IMR-90 (cell line): ENCODE measurements at regions not wholly inside any gene's neighbourhood (a gene's known extent, or its start where the extent isn't known, plus 50 kb on each side); places are given as distances from the start of the nearest gene placed in this dataset.

Experiments used
- ATAC-seq: fragments of 200-7000 bp; cut with Tn5 transposase; 2 replicates; pipeline ENCODE4 v1.9.1; 2020; ENCODE audit warnings: low read depth, mild to moderate bottlenecking, moderate library complexity
- BruUV-seq: library from RNA; stranded (reverse); fragments of 400-500 nt; replicated peaks from 2 replicates; lab custom pipeline; 2021; lab: Mats Ljungman, UMichigan
- CTCF ChIA-PET: fragments of 300-600 bp; formaldehyde crosslinking; extraction: SDS; loops from one replicate; lab custom pipeline; 2021; ENCODE audit warnings: antibody characterized with exemption; lab: Yijun Ruan, JAX
- POLR2A ChIA-PET: fragments of 300-600 bp; sonication (Branson Sonifier 250); formaldehyde crosslinking; loops from one replicate; lab custom pipeline; 2022; ENCODE audit warnings: antibody characterized with exemption; ENCODE audit not compliant: unreplicated experiment; lab: Charles Lee
- DNase-seq: peaks from one replicate; pipeline ENCODE4 v3.0.0; 2013
- H2AFZ ChIP-seq: replicated peaks from 2 replicates; pipeline ENCODE3; 2013; ENCODE audit warnings: low read length, mild to moderate bottlenecking; ENCODE audit not compliant: poor library complexity
- H2AK5ac ChIP-seq: 2 replicates; pipeline ENCODE4 v1.6.1; 2013; ENCODE audit warnings: low read depth, low read length, inconsistent platforms
- H2AK9ac ChIP-seq: replicated peaks from 2 replicates; pipeline ENCODE3; 2013; ENCODE audit warnings: mild to moderate bottlenecking, low read depth, low read length, moderate library complexity; ENCODE audit not compliant: poor library complexity
- H2BK120ac ChIP-seq: 2 replicates; pipeline ENCODE4 v1.6.1; 2013; ENCODE audit warnings: low read depth, low read length, inconsistent platforms
- H2BK15ac ChIP-seq: 3 replicates; pipeline ENCODE4 v1.6.1; 2013; ENCODE audit warnings: low read depth, low read length, inconsistent platforms
- H2BK20ac ChIP-seq: 2 replicates; pipeline ENCODE4 v1.6.1; 2013; ENCODE audit warnings: low read depth, mild to moderate bottlenecking, inconsistent platforms, low read length, moderate library complexity
- H2BK5ac ChIP-seq: 2 replicates; pipeline ENCODE4 v1.6.1; 2013; ENCODE audit warnings: mild to moderate bottlenecking, low read depth, low read length, inconsistent platforms; ENCODE audit not compliant: poor library complexity, severe bottlenecking
- H3K14ac ChIP-seq: replicated peaks from 2 replicates; pipeline ENCODE4 v1.6.1; 2013; ENCODE audit warnings: low read depth, low read length, inconsistent platforms
- H3K18ac ChIP-seq: 2 replicates; pipeline ENCODE4 v1.6.1; 2013; ENCODE audit warnings: low read depth, low read length, control low read depth
- H3K23ac ChIP-seq: 2 replicates; pipeline ENCODE4 v1.6.1; 2013; ENCODE audit warnings: low read depth, low read length, inconsistent platforms
- H3K27ac ChIP-seq: 2 replicates; pipeline ENCODE4 v1.5.1; 2013; ENCODE audit warnings: mild to moderate bottlenecking, control low read depth, low read length; ENCODE audit not compliant: insufficient read depth
- H3K27me3 ChIP-seq: 2 replicates; pipeline ENCODE4 v1.6.1; 2013; ENCODE audit warnings: low read length; ENCODE audit not compliant: control insufficient read depth, insufficient read depth
- H3K36me3 ChIP-seq: 2 replicates; pipeline ENCODE4 v1.6.1; 2013; ENCODE audit warnings: low read length, mixed read lengths; ENCODE audit not compliant: control insufficient read depth, insufficient read depth
- H3K4ac ChIP-seq: 2 replicates; pipeline ENCODE4 v1.6.1; 2013; ENCODE audit warnings: low read depth, low read length, inconsistent platforms
- H3K4me1 ChIP-seq: 2 replicates; pipeline ENCODE4 v1.6.1; 2013; ENCODE audit warnings: low read length, mixed read lengths; ENCODE audit not compliant: control insufficient read depth, insufficient read depth
- H3K4me2 ChIP-seq: 2 replicates; pipeline ENCODE4 v1.6.1; 2013; ENCODE audit warnings: low read depth, mild to moderate bottlenecking, control low read depth, low read length, moderate library complexity
- H3K4me3 ChIP-seq: 2 replicates; pipeline ENCODE4 v1.5.1; 2013; ENCODE audit warnings: low read depth, mild to moderate bottlenecking, control low read depth, low read length, moderate library complexity; ENCODE audit not compliant: insufficient read depth
- H3K56ac ChIP-seq: 2 replicates; pipeline ENCODE4 v1.6.1; 2013; ENCODE audit warnings: low read length, inconsistent platforms; ENCODE audit not compliant: insufficient read depth; ENCODE audit errors: extremely low read depth
- H3K79me1 ChIP-seq, 2 experiments: 2 replicates each; pipeline ENCODE4 v1.6.1; 2013; ENCODE audit warnings: low read length in 2 of 2, inconsistent platforms in 1 of 2, low read depth in 1 of 2
- H3K9ac ChIP-seq: 2 replicates; pipeline ENCODE4 v1.6.1; 2013; ENCODE audit warnings: low read depth, low read length, control low read depth
- H3K9me1 ChIP-seq: 2 replicates; pipeline ENCODE4 v1.6.1; 2013; ENCODE audit warnings: low read length, inconsistent platforms; ENCODE audit not compliant: insufficient read depth
- H3K9me3 ChIP-seq: 2 replicates; pipeline ENCODE4 v1.6.1; 2013; ENCODE audit warnings: low read length; ENCODE audit not compliant: control insufficient read depth, insufficient read depth
- H4K20me1 ChIP-seq: 2 replicates; pipeline ENCODE4 v1.6.1; 2013; ENCODE audit warnings: low read length, inconsistent platforms; ENCODE audit not compliant: insufficient read depth
- H4K5ac ChIP-seq: 2 replicates; pipeline ENCODE4 v1.6.1; 2013; ENCODE audit warnings: mild to moderate bottlenecking, low read depth, low read length, control low read depth
- H4K8ac ChIP-seq, 2 experiments: 2 replicates each; pipeline ENCODE4 v1.6.1; 2013; ENCODE audit warnings: low read depth in 2 of 2, low read length in 2 of 2, control low read depth in 1 of 2, inconsistent platforms in 1 of 2
- H4K91ac ChIP-seq: 2 replicates; pipeline ENCODE4 v1.6.1; 2013; ENCODE audit warnings: low read depth, low read length, inconsistent platforms; ENCODE audit not compliant: insufficient read depth
- BHLHE40 ChIP-seq: fragments of 150-350 bp; IDR thresholded peaks from 2 replicates; pipeline ENCODE4 v1.6.1; 2016; ENCODE audit warnings: mild to moderate bottlenecking, low read depth, low read length
- CEBPB ChIP-seq: IDR thresholded peaks from 2 replicates; pipeline ENCODE4 v1.6.1; 2012; ENCODE audit warnings: low read depth, low read length, improper control_type of control experiment
- CHD1 ChIP-seq: IDR thresholded peaks from 2 replicates; pipeline ENCODE4 v1.6.1; 2012; ENCODE audit warnings: low read depth, low read length, improper control_type of control experiment
- ELK1 ChIP-seq: fragments of 150-350 bp; IDR thresholded peaks from 2 replicates; pipeline ENCODE4 v1.6.1; 2016; ENCODE audit warnings: low read depth, mild to moderate bottlenecking, low read length, moderate library complexity, borderline replicate concordance
- FOS ChIP-seq: fragments of 150-350 bp; IDR thresholded peaks from 2 replicates; pipeline ENCODE4 v1.6.1; 2016; ENCODE audit warnings: low read depth, low read length
- MAFK ChIP-seq: IDR thresholded peaks from 2 replicates; pipeline ENCODE4 v1.6.1; 2012; ENCODE audit warnings: low read depth, low read length, improper control_type of control experiment
- MAZ ChIP-seq: IDR thresholded peaks from 2 replicates; pipeline ENCODE4 v1.6.1; 2012; ENCODE audit warnings: low read depth, mild to moderate bottlenecking, low read length, improper control_type of control experiment, moderate library complexity, borderline replicate concordance
- MXI1 ChIP-seq: IDR thresholded peaks from 2 replicates; pipeline ENCODE4 v1.6.1; 2012; ENCODE audit warnings: low read depth, mild to moderate bottlenecking, low read length, moderate library complexity, borderline replicate concordance
- NFE2L2 ChIP-seq: fragments of 150-350 bp; IDR thresholded peaks from 2 replicates; pipeline ENCODE4 v1.6.1; 2016; ENCODE audit warnings: low read depth, mild to moderate bottlenecking, low read length
- POLR2A ChIP-seq: IDR thresholded peaks from 2 replicates; pipeline ENCODE4 v1.6.1; 2012; ENCODE audit warnings: mild to moderate bottlenecking, low read depth, low read length
- RAD21 ChIP-seq: IDR thresholded peaks from 2 replicates; pipeline ENCODE4 v1.6.1; 2012; ENCODE audit warnings: low read length, improper control_type of control experiment
- RCOR1 ChIP-seq: IDR thresholded peaks from 2 replicates; pipeline ENCODE4 v1.6.1; 2012; ENCODE audit warnings: mild to moderate bottlenecking, low read length, improper control_type of control experiment; ENCODE audit not compliant: insufficient replicate concordance
- RFX5 ChIP-seq: IDR thresholded peaks from 2 replicates; pipeline ENCODE4 v1.8.0; 2012; ENCODE audit warnings: low read depth, mild to moderate bottlenecking, low read length, moderate library complexity
- SMC3 ChIP-seq: fragments of 150-350 bp; IDR thresholded peaks from 2 replicates; pipeline ENCODE4 v1.6.1; 2016; ENCODE audit warnings: low read depth, mild to moderate bottlenecking, antibody characterized with exemption, low read length, moderate library complexity
- USF2 ChIP-seq: fragments of 150-350 bp; IDR thresholded peaks from 2 replicates; pipeline ENCODE4 v1.6.1; 2017; ENCODE audit warnings: mild to moderate bottlenecking, antibody characterized with exemption, low read length, low read depth
- WGBS, 2 experiments: methylation state at CpG; one replicate each; pipeline versions ENCODE4 v1.1.5 to v1.1.7; 2013; ENCODE audit warnings: missing lambda C conversion rate in 2 of 2; ENCODE audit not compliant: insufficient read length in 1 of 2; ENCODE audit errors: extremely low coverage in 2 of 2; 5-methylcytosine and 5-hydroxymethylcytosine counted together
- dilution Hi-C: fragments of 300-500 bp; cut with HindIII; formaldehyde crosslinking; loops from one replicate; pipeline ENCODE4 v1.14.3; 2018; ENCODE audit warnings: low sequenced_read_pairs; ENCODE audit not compliant: unreplicated experiment
- in situ Hi-C: fragments of 300-500 bp; cut with MboI; formaldehyde crosslinking; loops from 3 replicates; pipeline ENCODE4 v1.14.3; 2019; ENCODE audit warnings: low sequenced_read_pairs, inconsistent platforms, mixed read lengths
- intact Hi-C: fragments of 100-400 bp; cut with micrococcal nuclease; formaldehyde crosslinking; loops from 2 replicates; pipeline ENCODE4 v1.10.0; 2022
- TF ChIP-seq, protein P1 (sequence below): conservative IDR thresholded peaks from 2 replicates; pipeline ENCODE4 v1.5.1; 2012; ENCODE audit warnings: mild to moderate bottlenecking, low read depth, low read length, improper control_type of control experiment

DNA sequence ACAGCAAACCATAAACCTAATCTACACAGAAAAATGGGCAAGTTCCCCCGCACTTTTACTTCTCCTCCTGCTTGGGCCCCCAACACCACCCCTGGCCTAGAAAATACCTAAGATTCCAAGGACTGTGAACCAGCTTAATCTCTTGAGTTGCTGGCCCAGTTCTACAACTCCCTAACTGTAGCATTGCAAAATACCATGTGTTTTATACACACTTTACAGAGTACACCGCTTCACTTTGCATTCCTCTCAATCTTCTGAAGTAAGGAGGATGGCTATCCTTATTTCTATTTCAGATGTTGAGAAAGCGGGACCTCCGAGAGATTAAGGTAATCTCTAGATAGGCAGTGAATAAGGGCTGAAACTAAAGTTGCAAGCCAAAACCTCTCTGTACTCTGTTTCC is 408.3 kb upstream of the NR5A2 start:
- Histone ChIP-seq H4K5ac (no peak overlapping the region), H3K9me1 (no peaks in the 10 kb centered on the region), H2AK9ac (no peak overlapping the region), H4K91ac (no peak overlapping the region), H3K4ac (no peak overlapping the region), H2BK15ac (no peak overlapping the region), H3K36me3 (no peaks in the 10 kb centered on the region), H3K27me3 (peaks cover 11% of the 10 kb centered on the region), H3K14ac (no peak overlapping the region), H2AK5ac (no peak overlapping the region), H2BK20ac (no peak overlapping the region), H4K8ac (no peak overlapping the region), H3K27ac (no peak overlapping the region), H3K4me2 (no peak overlapping the region), H4K20me1 (no peaks in the 10 kb centered on the region), H3K9ac (no peak overlapping the region), H2BK5ac (no peak overlapping the region), H3K79me1 (no peaks in the 10 kb centered on the region), H3K4me3 (no peak overlapping the region), H3K56ac (no peak overlapping the region), H3K4me1 (no peaks in the 10 kb centered on the region), H3K18ac (no peak overlapping the region), H2BK120ac (no peak overlapping the region), H3K9me3 (no peaks in the 10 kb centered on the region), H2AFZ (no peak overlapping the region), H3K23ac (no peak overlapping the region)
- in situ Hi-C loops (no loop called here), intact Hi-C loops (no loop called here), dilution Hi-C loops (no loop called here)
- DNase-seq = no peak
- TF ChIP-seq, protein P1, sequence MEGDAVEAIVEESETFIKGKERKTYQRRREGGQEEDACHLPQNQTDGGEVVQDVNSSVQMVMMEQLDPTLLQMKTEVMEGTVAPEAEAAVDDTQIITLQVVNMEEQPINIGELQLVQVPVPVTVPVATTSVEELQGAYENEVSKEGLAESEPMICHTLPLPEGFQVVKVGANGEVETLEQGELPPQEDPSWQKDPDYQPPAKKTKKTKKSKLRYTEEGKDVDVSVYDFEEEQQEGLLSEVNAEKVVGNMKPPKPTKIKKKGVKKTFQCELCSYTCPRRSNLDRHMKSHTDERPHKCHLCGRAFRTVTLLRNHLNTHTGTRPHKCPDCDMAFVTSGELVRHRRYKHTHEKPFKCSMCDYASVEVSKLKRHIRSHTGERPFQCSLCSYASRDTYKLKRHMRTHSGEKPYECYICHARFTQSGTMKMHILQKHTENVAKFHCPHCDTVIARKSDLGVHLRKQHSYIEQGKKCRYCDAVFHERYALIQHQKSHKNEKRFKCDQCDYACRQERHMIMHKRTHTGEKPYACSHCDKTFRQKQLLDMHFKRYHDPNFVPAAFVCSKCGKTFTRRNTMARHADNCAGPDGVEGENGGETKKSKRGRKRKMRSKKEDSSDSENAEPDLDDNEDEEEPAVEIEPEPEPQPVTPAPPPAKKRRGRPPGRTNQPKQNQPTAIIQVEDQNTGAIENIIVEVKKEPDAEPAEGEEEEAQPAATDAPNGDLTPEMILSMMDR = no peak
- TF ChIP-seq MAFK = no peak
- TF ChIP-seq SMC3 = no peak
- TF ChIP-seq USF2 = no peak
- TF ChIP-seq CHD1 = no peak
- no peak for TF ChIP-seq POLR2A
- TF ChIP-seq MXI1 = no peak
- TF ChIP-seq FOS = no peak
- no peak for TF ChIP-seq RCOR1
- no peak for TF ChIP-seq RFX5
- no peak for TF ChIP-seq CEBPB
- no peak for TF ChIP-seq RAD21
- no peak for TF ChIP-seq NFE2L2
- no peak for TF ChIP-seq ELK1
- no peak for TF ChIP-seq MAZ
- TF ChIP-seq BHLHE40 = no peak
- BruUV-seq = no TSS peak
- CTCF ChIA-PET = no interaction called here
- POLR2A ChIA-PET = no interaction called here
- no CpG with 5 or more reads among the region's 4 CpGs for WGBS, 2 experiments
- no peak for ATAC-seq
